PC-9 (cell line): ENCODE measurements at regions not wholly inside any gene's neighbourhood (a gene's known extent, or its start where the extent isn't known, plus 50 kb on each side); places are given as distances from the start of the nearest gene placed in this dataset.

Experiments used
- BruUV-seq: library from RNA; stranded (reverse); fragments of 400-500 nt; replicated peaks from 2 replicates; lab custom pipeline; 2021; lab: Mats Ljungman, UMichigan
- CTCF ChIA-PET: fragments of 300-600 bp; sonication (Branson Sonifier 250); formaldehyde crosslinking; loops from one replicate; lab custom pipeline; 2022; ENCODE audit warnings: antibody characterized with exemption; lab: Charles Lee
- POLR2A ChIA-PET: fragments of 300-600 bp; sonication (Branson Sonifier 250); formaldehyde crosslinking; loops from one replicate; lab custom pipeline; 2022; ENCODE audit warnings: antibody characterized with exemption; ENCODE audit not compliant: unreplicated experiment; lab: Charles Lee
- DNase-seq, 2 experiments: peaks; one replicate each; pipeline versions ENCODE4 v3.0.0 to v3.0.0-alpha.2; 2015 to 2022; ENCODE audit warnings: mixed read lengths in 1 of 2
- H2AFZ ChIP-seq: fragments of 200-600 bp; sonication (generic); 2 replicates; pipeline ENCODE4 v1.8.1; 2017; ENCODE audit warnings: antibody characterized with exemption
- H3F3A ChIP-seq: fragments of 200-600 bp; sonication (generic); 2 replicates; pipeline ENCODE4 v1.8.1; 2017; ENCODE audit warnings: antibody characterized with exemption, mild to moderate bottlenecking, low read depth; ENCODE audit not compliant: insufficient read depth
- H3K27ac ChIP-seq: fragments of 200-600 bp; sonication (generic); 2 replicates; pipeline ENCODE4 v1.6.1; 2016; ENCODE audit warnings: mixed run types
- H3K27me3 ChIP-seq: fragments of 200-600 bp; sonication (generic); 2 replicates; pipeline ENCODE4 v1.6.1; 2016; ENCODE audit warnings: low read depth, mixed run types; ENCODE audit not compliant: insufficient read depth
- H3K36me3 ChIP-seq: fragments of 200-600 bp; sonication (generic); 2 replicates; pipeline ENCODE4 v1.6.1; 2016; ENCODE audit warnings: low read depth, mixed run types
- H3K4me1 ChIP-seq: fragments of 200-600 bp; sonication (generic); replicated peaks from 2 replicates; pipeline ENCODE4 v1.6.1; 2016; ENCODE audit warnings: mixed run types; ENCODE audit not compliant: insufficient read depth
- H3K4me2 ChIP-seq: fragments of 200-600 bp; sonication (generic); 2 replicates; pipeline ENCODE4 v1.6.1; 2017; ENCODE audit warnings: mixed run types
- H3K4me3 ChIP-seq: fragments of 200-600 bp; sonication (generic); 2 replicates; pipeline ENCODE4 v1.6.1; 2016; ENCODE audit warnings: mixed run types
- H3K79me2 ChIP-seq: fragments of 200-600 bp; sonication (generic); 2 replicates; pipeline ENCODE4 v1.6.1; 2017; ENCODE audit warnings: low read depth, mixed run types
- H3K9me2 ChIP-seq: fragments of 200-600 bp; sonication (generic); 2 replicates; pipeline ENCODE4 v1.8.1; 2017; ENCODE audit warnings: mild to moderate bottlenecking; ENCODE audit not compliant: insufficient read depth
- H3K9me3 ChIP-seq: fragments of 200-600 bp; sonication (generic); 2 replicates; pipeline ENCODE4 v1.8.1; 2016; ENCODE audit warnings: low read depth; ENCODE audit not compliant: insufficient read depth
- H4K20me1 ChIP-seq: fragments of 200-600 bp; sonication (generic); 2 replicates; pipeline ENCODE4 v1.8.1; 2017; ENCODE audit not compliant: insufficient read depth
- EZH2 ChIP-seq: fragments of 200-600 bp; sonication (generic); IDR thresholded peaks from 2 replicates; pipeline ENCODE4 v1.8.0; 2017; ENCODE audit warnings: antibody characterized with exemption, low read depth
- intact Hi-C: fragments of 100-400 bp; cut with micrococcal nuclease; formaldehyde crosslinking; loops from one replicate; pipeline ENCODE4 v1.10.0; 2022; ENCODE audit not compliant: unreplicated experiment
- TF ChIP-seq, protein P1 (sequence below): fragments of 200-600 bp; sonication (generic); conservative IDR thresholded peaks from 2 replicates; pipeline ENCODE4 v1.6.1; 2017; ENCODE audit warnings: mixed run types, antibody characterized with exemption, mild to moderate bottlenecking, moderate library complexity

DNA sequence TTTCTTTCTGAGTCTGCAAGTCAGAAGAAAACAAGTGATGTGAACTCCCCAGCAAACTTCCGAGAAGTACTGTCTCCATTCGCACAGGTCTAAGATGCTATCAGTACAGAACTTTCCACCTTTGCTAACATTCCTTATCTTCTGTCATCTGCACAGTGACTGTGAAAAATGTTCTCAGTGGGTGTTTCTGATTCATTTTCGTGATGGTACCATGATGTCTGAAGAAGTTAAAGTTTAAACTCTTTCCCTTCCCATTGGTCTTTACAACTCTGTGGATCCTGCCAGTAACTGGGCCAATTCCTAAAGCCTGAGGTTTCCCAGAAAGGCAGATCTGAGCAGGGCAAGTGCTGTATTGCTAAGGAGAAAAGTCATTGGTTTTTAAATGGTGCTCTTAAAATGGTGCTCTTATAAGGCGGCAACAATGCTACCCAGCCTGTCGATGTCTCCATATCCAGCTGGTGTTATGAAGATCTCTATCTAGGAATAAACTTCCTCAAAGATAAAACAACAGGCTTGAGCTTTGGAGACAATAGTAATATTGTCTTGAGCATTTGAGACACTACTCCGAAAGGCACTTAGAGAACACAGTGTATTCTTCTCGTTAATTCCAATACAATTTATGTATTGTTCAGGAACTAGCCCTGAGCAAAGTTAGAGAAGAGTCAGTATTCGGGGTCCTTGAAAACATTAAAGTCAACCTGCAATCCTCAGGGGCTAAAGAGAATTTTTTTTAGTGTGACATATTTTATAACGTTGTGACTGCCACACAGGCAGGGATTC lies 232.3 kb downstream of the OSR1 start:
- H3K27me3 ChIP-seq, result no peaks in the 10 kb centered on the region
- H3K79me2 ChIP-seq, result no peaks in the 10 kb centered on the region
- H3F3A ChIP-seq, result no peaks in the 10 kb centered on the region; the same call in 1 of the 2 replicates
- no peaks in the 10 kb centered on the region for H4K20me1 ChIP-seq
- BruUV-seq, result no TSS peak
- peaks cover 35% of the 10 kb centered on the region for H3K4me1 ChIP-seq
- POLR2A ChIA-PET, result no interaction called here
- no peak overlapping the region for H2AFZ ChIP-seq
- DNase-seq, result no peak
- intact Hi-C loops, result no loop called here
- no peak for TF ChIP-seq EZH2
- TF ChIP-seq, protein P1, sequence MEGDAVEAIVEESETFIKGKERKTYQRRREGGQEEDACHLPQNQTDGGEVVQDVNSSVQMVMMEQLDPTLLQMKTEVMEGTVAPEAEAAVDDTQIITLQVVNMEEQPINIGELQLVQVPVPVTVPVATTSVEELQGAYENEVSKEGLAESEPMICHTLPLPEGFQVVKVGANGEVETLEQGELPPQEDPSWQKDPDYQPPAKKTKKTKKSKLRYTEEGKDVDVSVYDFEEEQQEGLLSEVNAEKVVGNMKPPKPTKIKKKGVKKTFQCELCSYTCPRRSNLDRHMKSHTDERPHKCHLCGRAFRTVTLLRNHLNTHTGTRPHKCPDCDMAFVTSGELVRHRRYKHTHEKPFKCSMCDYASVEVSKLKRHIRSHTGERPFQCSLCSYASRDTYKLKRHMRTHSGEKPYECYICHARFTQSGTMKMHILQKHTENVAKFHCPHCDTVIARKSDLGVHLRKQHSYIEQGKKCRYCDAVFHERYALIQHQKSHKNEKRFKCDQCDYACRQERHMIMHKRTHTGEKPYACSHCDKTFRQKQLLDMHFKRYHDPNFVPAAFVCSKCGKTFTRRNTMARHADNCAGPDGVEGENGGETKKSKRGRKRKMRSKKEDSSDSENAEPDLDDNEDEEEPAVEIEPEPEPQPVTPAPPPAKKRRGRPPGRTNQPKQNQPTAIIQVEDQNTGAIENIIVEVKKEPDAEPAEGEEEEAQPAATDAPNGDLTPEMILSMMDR, result no peak
- no peak overlapping the region for H3K27ac ChIP-seq
- CTCF ChIA-PET, result no interaction called here
- H3K4me2 ChIP-seq, result no peak overlapping the region
- no peaks in the 10 kb centered on the region for H3K36me3 ChIP-seq
- H3K9me3 ChIP-seq, result no peaks in the 10 kb centered on the region
- H3K4me3 ChIP-seq, result no peak overlapping the region
- H3K9me2 ChIP-seq, result no peaks in the 10 kb centered on the region

DNA sequence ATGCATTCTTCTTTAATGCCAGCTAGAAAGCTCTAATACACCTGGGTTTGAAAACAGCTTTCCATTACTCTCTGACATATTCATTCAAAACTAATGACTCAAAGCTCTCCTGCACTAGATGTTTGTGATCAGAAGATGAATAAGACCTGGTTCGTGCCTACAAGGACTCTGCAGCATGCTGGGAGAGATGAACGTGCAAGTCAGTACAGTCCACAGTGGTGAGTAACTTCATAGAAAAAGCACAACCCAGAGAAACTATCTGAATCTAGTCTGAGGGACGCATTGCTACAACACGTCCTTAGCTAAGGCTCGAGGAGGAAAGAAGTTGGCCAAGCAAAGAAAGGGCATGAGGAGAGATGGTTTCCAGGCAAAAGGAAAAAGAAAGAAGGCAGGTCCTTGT lies 234.3 kb downstream of the OSR1 start:
- no TSS peak for BruUV-seq
- Histone ChIP-seq H3K4me2 (no peak overlapping the region), H3F3A (no peaks in the 10 kb centered on the region; the same call in 1 of the 2 replicates), H3K9me3 (no peaks in the 10 kb centered on the region), H3K4me1 (peaks cover 32% of the 10 kb centered on the region), H3K36me3 (no peaks in the 10 kb centered on the region), H3K79me2 (no peaks in the 10 kb centered on the region), H3K27ac (no peak overlapping the region), H3K27me3 (no peaks in the 10 kb centered on the region), H3K9me2 (no peaks in the 10 kb centered on the region), H3K4me3 (no peak overlapping the region), H2AFZ (no peak overlapping the region), H4K20me1 (no peaks in the 10 kb centered on the region)
- ChIA-PET POLR2A (interaction anchor here (0.6 kb wide), 2 partner anchors 46 to 77 kb away, joined by 3 read pairs; no protein-coding TSS in a partner anchor), CTCF (no interaction called here)
- intact Hi-C loops, result loop anchor here (5.0 kb wide), 4 partner anchors 52 to 297 kb away; no protein-coding TSS in a partner anchor
- peak in 1 of 2 experiments; percentile 72 for DNase-seq
- TF ChIP-seq, protein P1, result no peak
- TF ChIP-seq EZH2, result no peak

DNA sequence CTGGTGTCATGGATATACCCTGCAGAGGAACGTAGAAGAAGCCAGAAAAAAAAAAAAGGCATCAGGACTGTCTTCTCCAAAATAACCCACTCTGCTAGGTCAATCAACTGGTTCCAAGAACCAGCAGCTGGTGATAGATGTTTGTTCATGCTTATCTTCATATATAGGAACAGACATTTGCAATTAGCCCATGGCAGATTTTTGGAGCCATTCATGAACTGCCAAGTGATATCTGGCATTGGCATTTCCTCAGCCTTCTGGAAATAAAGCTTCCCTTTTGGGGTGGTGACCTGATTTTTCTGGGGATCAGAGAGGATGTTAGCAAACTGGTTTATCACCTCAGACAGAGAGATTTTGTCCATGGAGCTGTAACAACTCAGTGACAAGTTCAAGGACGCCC lies 234.9 kb downstream of the OSR1 start:
- H3K79me2 ChIP-seq, result no peaks in the 10 kb centered on the region
- no peaks in the 10 kb centered on the region for H3K27me3 ChIP-seq
- H3K4me2 ChIP-seq, result no peak overlapping the region
- no peak overlapping the region for H3K4me3 ChIP-seq
- intact Hi-C loops, result loop anchor here (5.0 kb wide), 4 partner anchors 51 to 296 kb away; no protein-coding TSS in a partner anchor
- POLR2A ChIA-PET, result interaction anchor here (0.6 kb wide), 1 partner anchor 78 kb away, joined by 3 read pairs; no protein-coding TSS in a partner anchor
- no peaks in the 10 kb centered on the region for H4K20me1 ChIP-seq
- BruUV-seq, result no TSS peak
- H3F3A ChIP-seq, result no peaks in the 10 kb centered on the region; the same call in 1 of the 2 replicates
- no peaks in the 10 kb centered on the region for H3K36me3 ChIP-seq
- CTCF ChIA-PET, result interaction anchor here (0.6 kb wide), 1 partner anchor 216 kb away, joined by 7 read pairs; no protein-coding TSS in a partner anchor
- H2AFZ ChIP-seq, result no peak overlapping the region
- no peak for TF ChIP-seq EZH2
- TF ChIP-seq, protein P1, result no peak
- peaks cover 32% of the 10 kb centered on the region for H3K4me1 ChIP-seq
- DNase-seq, result no peak
- H3K9me3 ChIP-seq, result no peaks in the 10 kb centered on the region
- H3K9me2 ChIP-seq, result no peaks in the 10 kb centered on the region
- no peak overlapping the region for H3K27ac ChIP-seq
